A549 (cell line): ENCODE measurements at regions not wholly inside any gene's neighbourhood (a gene's known extent, or its start where the extent isn't known, plus 50 kb on each side); places are given as distances from the start of the nearest gene placed in this dataset.

Experiments
- CTCF ChIP-seq: fragments of >200 bp; sonication (Bioruptor Twin); formaldehyde crosslinking; IDR thresholded peaks from 3 replicates; pipeline ENCODE4 v1.5.1; 2016
- NR3C1 ChIP-seq: fragments of >200 bp; sonication (Bioruptor Twin); formaldehyde crosslinking; IDR thresholded peaks from 3 replicates; pipeline ENCODE4 v1.6.1; 2017
- POLR2A ChIP-seq: IDR thresholded peaks from 2 replicates; pipeline ENCODE4 v1.6.1; 2012; ENCODE audit warnings: mild to moderate bottlenecking, low read length

- no peak for TF ChIP-seq NR3C1
- TF ChIP-seq POLR2A = no peak
- no peak for TF ChIP-seq CTCF
These were observed 187.5 kb upstream of the ZC3H12A start for GRCh38 chr1:37286881-37287280.
